SK-N-MC (cell line): ENCODE measurements at regions not wholly inside any gene's neighbourhood (a gene's known extent, or its start where the extent isn't known, plus 50 kb on each side); places are given as distances from the start of the nearest gene placed in this dataset.
"Not testable (repeated sequence)": the region's sequence is repeated elsewhere in the genome, so short reads cannot be mapped to it uniquely, and the experiment has no call there.

Source experiments
- DNase-seq: peaks from one replicate; pipeline ENCODE4 v3.0.0-alpha.2; 2011; ENCODE audit warnings: low read depth, low spot score
- H3K27ac ChIP-seq: fragments of 200-600 bp; sonication (generic); 2 replicates; pipeline ENCODE4 v1.5.1; 2016; ENCODE audit warnings: mixed run types
- H3K36me3 ChIP-seq: fragments of 200-600 bp; sonication (generic); 2 replicates; pipeline ENCODE4 v1.6.1; 2017; ENCODE audit warnings: antibody characterized with exemption, low read length, mixed read lengths; ENCODE audit not compliant: insufficient read depth
- H3K4me3 ChIP-seq: fragments of 200-600 bp; sonication (generic); 2 replicates; pipeline ENCODE4 v1.5.1; 2016
- H3K9ac ChIP-seq: fragments of 200-600 bp; sonication (generic); 2 replicates; pipeline ENCODE4 v1.8.0; 2017; ENCODE audit warnings: mixed run types, mixed read lengths; ENCODE audit not compliant: insufficient read length
- H3K9me3 ChIP-seq: fragments of 200-600 bp; sonication (generic); 2 replicates; pipeline ENCODE4 v1.6.1; 2017; ENCODE audit warnings: low read depth, mild to moderate bottlenecking, antibody characterized with exemption, low read length, moderate library complexity, mixed read lengths
- EZH2 ChIP-seq: fragments of 200-600 bp; sonication (generic); IDR thresholded peaks from one replicate; pipeline ENCODE4 v1.6.1; 2017; ENCODE audit warnings: antibody characterized with exemption
- FOXP2 ChIP-seq: optimal IDR thresholded peaks from 2 replicates; pipeline ENCODE3; 2011; ENCODE audit warnings: mild to moderate bottlenecking, moderate library complexity; ENCODE audit not compliant: insufficient read depth; ENCODE audit errors: extremely low read length, control extremely low read depth
- POLR2AphosphoS5 ChIP-seq: IDR thresholded peaks from 2 replicates; pipeline ENCODE4 v1.6.1; 2012; ENCODE audit warnings: mild to moderate bottlenecking, low read depth, low read length, borderline replicate concordance

GRCh38 chr1:170414989-170415709 lies 116.8 kb upstream of the GORAB start:
- no peak for DNase-seq
- no peaks in the 10 kb centered on the region for H3K36me3 ChIP-seq
- TF ChIP-seq POLR2AphosphoS5 (no peak), FOXP2 (no peak), EZH2 (no peak)
- H3K27ac ChIP-seq: no peak overlapping the region
- peak overlapping the region; percentile 35 for H3K4me3 ChIP-seq
- no peaks in the 10 kb centered on the region for H3K9me3 ChIP-seq
- H3K9ac ChIP-seq: no peak overlapping the region

DNA sequence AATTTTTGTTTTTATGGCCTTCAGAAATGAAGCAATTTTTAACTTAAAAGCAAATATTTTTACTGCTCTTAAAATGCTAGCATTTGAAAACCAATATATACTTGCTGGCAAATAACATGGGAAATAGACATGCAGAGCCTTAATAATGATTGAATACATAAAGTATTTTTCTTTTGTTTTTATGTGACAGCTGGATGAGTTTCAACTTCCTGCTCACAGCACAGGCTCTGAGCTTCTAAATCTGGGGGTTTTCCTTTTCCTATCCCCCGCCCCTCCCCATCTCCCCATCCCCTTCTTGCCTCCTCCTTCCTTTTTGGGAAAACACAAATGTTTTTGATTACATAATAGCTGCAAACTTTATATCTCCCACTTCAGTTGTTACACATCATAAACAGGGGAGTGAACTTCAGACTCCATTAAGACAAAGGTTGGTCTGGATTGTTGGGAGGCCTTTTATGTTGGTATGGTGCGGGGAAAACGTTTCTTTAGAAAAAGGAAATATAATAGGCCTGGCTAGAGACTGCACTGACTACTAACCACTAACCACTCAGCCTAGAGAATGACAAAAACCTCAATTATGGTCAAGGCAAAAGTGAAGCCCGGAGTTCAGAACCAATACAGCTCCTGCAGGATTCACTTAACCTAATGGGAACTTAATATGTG lies 116.1 kb upstream of the GORAB start:
- no peak for TF ChIP-seq EZH2
- peak; percentile 31 for TF ChIP-seq FOXP2
- TF ChIP-seq POLR2AphosphoS5: no peak; the same call in 1 of the 2 replicates
- Histone ChIP-seq H3K36me3 (no peaks in the 10 kb centered on the region), H3K27ac (no peak overlapping the region), H3K9ac (no peak overlapping the region), H3K9me3 (no peaks in the 10 kb centered on the region), H3K4me3 (peak overlapping the region; percentile 35)
- peak; percentile 44 for DNase-seq

DNA sequence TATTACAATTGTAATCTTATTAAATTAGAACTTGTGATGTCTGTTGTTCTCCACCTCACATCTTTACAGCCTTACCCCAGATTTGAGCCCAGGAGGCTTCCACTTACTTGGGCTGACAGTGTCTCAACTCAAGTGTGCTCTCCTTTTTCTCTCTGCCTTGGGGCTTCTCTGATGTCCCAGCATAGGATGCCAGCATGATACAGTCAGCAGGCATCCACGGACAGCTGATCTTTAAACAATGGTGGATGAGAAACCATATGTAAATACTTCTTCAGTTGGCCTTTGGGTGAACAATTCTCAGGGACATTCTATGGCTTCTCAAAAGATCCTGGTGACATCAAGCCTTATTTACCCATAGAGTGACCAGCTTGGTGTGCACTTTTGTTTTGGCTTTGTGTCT lies 107.6 kb upstream of the GORAB start:
- no peaks in the 10 kb centered on the region for H3K36me3 ChIP-seq
- H3K4me3 ChIP-seq: no peak overlapping the region
- TF ChIP-seq EZH2 (no peak), FOXP2 (no peak)
- no peak for DNase-seq
- no peak overlapping the region for H3K9ac ChIP-seq
- H3K9me3 ChIP-seq: no peaks in the 10 kb centered on the region
- no peak overlapping the region for H3K27ac ChIP-seq

- DNase-seq: no peak
- H3K9ac ChIP-seq: no peak overlapping the region
- no peaks in the 10 kb centered on the region for H3K9me3 ChIP-seq
- TF ChIP-seq POLR2AphosphoS5 (no peak), EZH2 (no peak), FOXP2 (no peak)
- no peak overlapping the region for H3K27ac ChIP-seq
- no peaks in the 10 kb centered on the region for H3K36me3 ChIP-seq
- H3K4me3 ChIP-seq: no peak overlapping the region
Observed at GRCh38 chr1:170426596-170426995, 105.4 kb upstream of the GORAB start.

DNA sequence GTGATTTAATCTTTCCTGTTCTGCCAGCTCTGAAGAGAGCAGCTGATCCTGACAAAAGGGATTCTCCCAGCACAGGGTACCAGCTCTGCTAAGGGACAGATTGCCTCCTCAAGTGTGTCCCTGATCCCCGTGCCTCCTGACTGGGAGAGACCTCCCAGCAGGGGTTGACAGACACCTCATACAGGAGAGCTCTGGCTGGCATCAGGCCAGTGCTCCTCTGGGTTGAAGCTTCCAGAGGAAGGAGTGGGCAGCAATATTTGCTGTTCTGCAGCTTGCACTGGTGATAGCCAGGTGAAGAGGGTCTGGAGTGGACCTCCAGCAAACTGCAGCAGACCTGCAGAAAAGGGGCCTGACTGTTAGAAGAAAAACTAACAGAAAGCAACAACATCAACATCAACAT lies 105.0 kb upstream of the GORAB start:
- not testable (repeated sequence) for H3K4me3 ChIP-seq, H3K9ac ChIP-seq, H3K9me3 ChIP-seq, H3K27ac ChIP-seq, DNase-seq, H3K36me3 ChIP-seq

DNA sequence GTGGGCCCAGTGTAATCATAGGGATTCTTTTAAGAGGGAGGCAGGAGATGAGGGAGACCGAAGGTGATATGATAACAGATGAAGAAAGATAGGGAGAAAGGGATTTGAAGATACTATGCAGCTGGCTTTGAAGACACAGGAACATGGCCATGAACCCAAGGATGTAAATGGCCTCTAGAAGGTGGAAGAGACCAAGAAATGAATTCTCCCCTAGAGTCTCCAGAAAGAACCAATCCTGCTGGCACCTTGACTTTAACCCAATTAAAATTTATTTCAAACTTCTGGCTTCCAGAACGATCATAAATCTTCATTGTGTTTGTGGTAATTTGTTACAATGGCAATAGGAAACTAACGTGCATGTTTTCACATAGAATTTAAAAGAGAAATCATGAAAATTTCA lies 95.0 kb upstream of the GORAB start:
- no peak overlapping the region for H3K27ac ChIP-seq
- no peak for DNase-seq
- TF ChIP-seq EZH2 (no peak), POLR2AphosphoS5 (no peak), FOXP2 (no peak)
- no peaks in the 10 kb centered on the region for H3K9me3 ChIP-seq
- no peaks in the 10 kb centered on the region for H3K36me3 ChIP-seq
- no peak overlapping the region for H3K9ac ChIP-seq
- H3K4me3 ChIP-seq: no peak overlapping the region

- Histone ChIP-seq H3K36me3 (no peaks in the 10 kb centered on the region), H3K4me3 (no peak overlapping the region), H3K9ac (no peak overlapping the region), H3K27ac (no peak overlapping the region), H3K9me3 (no peaks in the 10 kb centered on the region)
- no peak for DNase-seq
- no peak for TF ChIP-seq FOXP2
Observed at GRCh38 chr1:170445096-170445495, 86.9 kb upstream of the GORAB start.

GRCh38 chr1:170448661-170449158 lies 83.3 kb upstream of the GORAB start:
- no peaks in the 10 kb centered on the region for H3K9me3 ChIP-seq
- DNase-seq: no peak
- no peak overlapping the region for H3K27ac ChIP-seq
- no peak overlapping the region for H3K9ac ChIP-seq
- no peak for TF ChIP-seq EZH2
- TF ChIP-seq POLR2AphosphoS5: no peak
- no peak for TF ChIP-seq FOXP2
- no peaks in the 10 kb centered on the region for H3K36me3 ChIP-seq
- no peak overlapping the region for H3K4me3 ChIP-seq

DNA sequence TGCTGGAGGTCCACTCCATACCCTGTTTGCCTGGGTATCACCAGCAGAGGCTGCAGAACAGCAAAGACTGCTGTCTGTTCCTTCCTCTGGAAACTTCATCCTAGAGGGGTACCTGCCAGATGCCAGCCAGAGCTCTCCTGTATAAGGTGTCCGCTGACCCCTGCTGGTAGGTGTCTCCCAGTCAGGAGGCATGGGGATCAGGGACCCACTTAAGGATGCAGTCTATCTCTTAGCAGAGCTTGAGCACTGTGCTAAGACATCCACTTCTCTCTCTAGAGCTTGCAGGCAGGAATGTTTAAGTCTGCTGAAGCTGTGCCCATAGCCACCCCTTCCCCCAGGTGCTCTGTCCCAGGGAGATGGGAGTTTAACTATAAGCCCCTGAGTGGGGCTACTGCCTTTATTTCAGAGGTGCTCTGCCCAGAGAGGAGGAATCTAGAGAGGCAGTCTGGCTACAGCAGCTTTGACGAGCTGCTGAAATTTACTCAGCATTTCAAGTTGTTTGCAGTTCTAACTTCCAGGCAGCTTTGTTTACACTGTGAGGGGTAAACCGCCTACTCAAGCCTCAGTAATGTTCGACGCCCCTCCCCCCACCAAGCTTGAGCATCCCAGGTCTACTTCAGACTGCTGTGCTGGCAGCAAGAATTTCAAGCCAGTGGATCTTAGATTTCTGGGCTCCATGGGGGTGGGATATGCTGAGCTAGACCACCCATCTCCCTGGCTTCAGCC lies 74.5 kb upstream of the GORAB start:
- H3K9me3 ChIP-seq, DNase-seq, H3K9ac ChIP-seq, H3K36me3 ChIP-seq, H3K27ac ChIP-seq, H3K4me3 ChIP-seq: not testable (repeated sequence)
